GM23338 (cell line): ENCODE measurements at regions not wholly inside any gene's neighbourhood (a gene's known extent, or its start where the extent isn't known, plus 50 kb on each side); places are given as distances from the start of the nearest gene placed in this dataset.

Experiments
- CREB1 ChIP-seq: fragments of 250-450 bp; sonication (Bioruptor Pico); IDR thresholded peaks from 2 replicates; pipeline ENCODE4 v1.5.0; 2020; ENCODE audit warnings: low read depth, mild to moderate bottlenecking, moderate library complexity
- POLR2AphosphoS5 ChIP-seq: IDR thresholded peaks from 2 replicates; pipeline ENCODE4 v1.6.1; 2016; ENCODE audit warnings: antibody characterized with exemption, low read depth
- TF ChIP-seq, protein P1 (sequence below), 2 experiments: fragments of 200-600 bp in 1 of 2; sonication (generic) in 1 of 2; conservative IDR thresholded peaks; 2 replicates each; pipeline versions ENCODE4 v1.5.1 to v1.6.1; 2016 to 2017; ENCODE audit warnings: antibody characterized with exemption in 2 of 2, low read depth in 2 of 2, mild to moderate bottlenecking in 2 of 2, moderate library complexity in 1 of 2
- TF ChIP-seq, protein P2 (sequence below): IDR thresholded peaks from one replicate; pipeline ENCODE4 v1.6.1; 2018; ENCODE audit warnings: antibody characterized with exemption; ENCODE audit not compliant: unreplicated experiment

DNA sequence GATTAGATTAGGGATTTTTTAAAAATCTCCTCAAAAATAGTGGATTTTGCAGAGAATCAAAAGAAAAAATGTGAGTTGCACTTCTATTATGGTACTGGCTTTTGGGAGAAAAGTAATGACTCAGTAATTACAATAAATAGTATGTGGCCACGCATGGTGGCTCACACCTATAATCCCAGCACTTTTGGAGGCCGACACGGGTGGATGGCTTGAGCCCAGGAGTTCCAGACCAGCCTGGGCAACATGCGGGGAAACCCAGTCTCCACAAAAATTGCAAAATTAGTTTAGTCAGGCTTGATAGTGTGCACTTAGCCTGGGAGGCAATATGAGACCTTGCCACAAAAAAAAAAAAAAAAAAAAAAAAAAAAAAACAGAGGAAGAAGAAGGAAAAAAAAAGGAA lies 1098.2 kb downstream of the ZPLD1 start:
- TF ChIP-seq CREB1 (CRISPR knock-in tag) (no peak), POLR2AphosphoS5 (no peak)
- TF ChIP-seq, protein P1, sequence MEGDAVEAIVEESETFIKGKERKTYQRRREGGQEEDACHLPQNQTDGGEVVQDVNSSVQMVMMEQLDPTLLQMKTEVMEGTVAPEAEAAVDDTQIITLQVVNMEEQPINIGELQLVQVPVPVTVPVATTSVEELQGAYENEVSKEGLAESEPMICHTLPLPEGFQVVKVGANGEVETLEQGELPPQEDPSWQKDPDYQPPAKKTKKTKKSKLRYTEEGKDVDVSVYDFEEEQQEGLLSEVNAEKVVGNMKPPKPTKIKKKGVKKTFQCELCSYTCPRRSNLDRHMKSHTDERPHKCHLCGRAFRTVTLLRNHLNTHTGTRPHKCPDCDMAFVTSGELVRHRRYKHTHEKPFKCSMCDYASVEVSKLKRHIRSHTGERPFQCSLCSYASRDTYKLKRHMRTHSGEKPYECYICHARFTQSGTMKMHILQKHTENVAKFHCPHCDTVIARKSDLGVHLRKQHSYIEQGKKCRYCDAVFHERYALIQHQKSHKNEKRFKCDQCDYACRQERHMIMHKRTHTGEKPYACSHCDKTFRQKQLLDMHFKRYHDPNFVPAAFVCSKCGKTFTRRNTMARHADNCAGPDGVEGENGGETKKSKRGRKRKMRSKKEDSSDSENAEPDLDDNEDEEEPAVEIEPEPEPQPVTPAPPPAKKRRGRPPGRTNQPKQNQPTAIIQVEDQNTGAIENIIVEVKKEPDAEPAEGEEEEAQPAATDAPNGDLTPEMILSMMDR (conservative IDR thresholded peaks at IDR 0.05; ENCODE audit: low read depth in 2 of 2): no peak
- TF ChIP-seq, protein P2, sequence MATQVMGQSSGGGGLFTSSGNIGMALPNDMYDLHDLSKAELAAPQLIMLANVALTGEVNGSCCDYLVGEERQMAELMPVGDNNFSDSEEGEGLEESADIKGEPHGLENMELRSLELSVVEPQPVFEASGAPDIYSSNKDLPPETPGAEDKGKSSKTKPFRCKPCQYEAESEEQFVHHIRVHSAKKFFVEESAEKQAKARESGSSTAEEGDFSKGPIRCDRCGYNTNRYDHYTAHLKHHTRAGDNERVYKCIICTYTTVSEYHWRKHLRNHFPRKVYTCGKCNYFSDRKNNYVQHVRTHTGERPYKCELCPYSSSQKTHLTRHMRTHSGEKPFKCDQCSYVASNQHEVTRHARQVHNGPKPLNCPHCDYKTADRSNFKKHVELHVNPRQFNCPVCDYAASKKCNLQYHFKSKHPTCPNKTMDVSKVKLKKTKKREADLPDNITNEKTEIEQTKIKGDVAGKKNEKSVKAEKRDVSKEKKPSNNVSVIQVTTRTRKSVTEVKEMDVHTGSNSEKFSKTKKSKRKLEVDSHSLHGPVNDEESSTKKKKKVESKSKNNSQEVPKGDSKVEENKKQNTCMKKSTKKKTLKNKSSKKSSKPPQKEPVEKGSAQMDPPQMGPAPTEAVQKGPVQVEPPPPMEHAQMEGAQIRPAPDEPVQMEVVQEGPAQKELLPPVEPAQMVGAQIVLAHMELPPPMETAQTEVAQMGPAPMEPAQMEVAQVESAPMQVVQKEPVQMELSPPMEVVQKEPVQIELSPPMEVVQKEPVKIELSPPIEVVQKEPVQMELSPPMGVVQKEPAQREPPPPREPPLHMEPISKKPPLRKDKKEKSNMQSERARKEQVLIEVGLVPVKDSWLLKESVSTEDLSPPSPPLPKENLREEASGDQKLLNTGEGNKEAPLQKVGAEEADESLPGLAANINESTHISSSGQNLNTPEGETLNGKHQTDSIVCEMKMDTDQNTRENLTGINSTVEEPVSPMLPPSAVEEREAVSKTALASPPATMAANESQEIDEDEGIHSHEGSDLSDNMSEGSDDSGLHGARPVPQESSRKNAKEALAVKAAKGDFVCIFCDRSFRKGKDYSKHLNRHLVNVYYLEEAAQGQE: no peak
